GM12891 (cell line): ENCODE measurements at regions not wholly inside any gene's neighbourhood (a gene's known extent, or its start where the extent isn't known, plus 50 kb on each side); places are given as distances from the start of the nearest gene placed in this dataset.

Experiments used
- PAX5 ChIP-seq: IDR thresholded peaks from 2 replicates; pipeline ENCODE4 v1.6.1; 2011; ENCODE audit warnings: low read length, moderate library complexity, mild to moderate bottlenecking; ENCODE audit not compliant: insufficient read depth, severe bottlenecking
- POLR2A ChIP-seq: IDR thresholded peaks from 2 replicates; pipeline ENCODE4 v1.6.1; 2011; ENCODE audit warnings: low read depth, low read length, control low read depth
- POLR2AphosphoS5 ChIP-seq: IDR thresholded peaks from 2 replicates; pipeline ENCODE4 v1.6.1; 2011; ENCODE audit warnings: low read depth, low read length, control low read depth
- SPI1 ChIP-seq: IDR thresholded peaks from 2 replicates; pipeline ENCODE4 v1.6.1; 2011; ENCODE audit warnings: low read depth, low read length, control low read depth
- TAF1 ChIP-seq: IDR thresholded peaks from 2 replicates; pipeline ENCODE4 v1.6.1; 2011; ENCODE audit warnings: low read depth, low read length, control low read depth

DNA sequence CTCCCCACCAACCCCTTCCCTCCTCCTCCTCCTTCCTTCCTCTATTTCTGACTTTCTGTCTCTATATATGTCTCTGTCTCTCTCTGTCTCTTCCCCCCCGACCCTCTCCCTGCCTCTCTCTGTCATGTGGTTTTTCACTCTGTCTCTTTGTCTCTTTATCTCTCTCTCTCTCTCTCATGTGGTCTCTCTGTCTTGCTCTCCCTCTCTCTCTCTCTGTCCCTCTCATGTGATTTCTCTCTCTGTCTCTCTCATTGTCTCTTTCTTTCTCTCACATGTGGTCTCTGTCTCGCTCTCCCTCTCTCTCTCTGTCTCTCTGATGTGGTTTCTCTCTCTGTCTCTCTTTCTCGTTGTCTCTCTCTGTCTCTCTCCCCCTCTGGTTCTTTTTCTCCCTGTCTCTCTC, 59.3 kb downstream of the PHETA1 start:
- TF ChIP-seq POLR2A (no peak), POLR2AphosphoS5 (no peak), TAF1 (no peak), PAX5 (no peak), SPI1 (no peak)
